K562 (cell line): ENCODE measurements at regions not wholly inside any gene's neighbourhood (a gene's known extent, or its start where the extent isn't known, plus 50 kb on each side); places are given as distances from the start of the nearest gene placed in this dataset.

ENCODE experiments used
- ATAC-seq: fragments of 200-7000 bp; cut with Tn5 transposase; 3 replicates; pipeline ENCODE4 v1.9.1; 2020; ENCODE audit warnings: moderate library complexity
- BruUV-seq: library from RNA; stranded (reverse); fragments of 400-500 nt; replicated peaks from 2 replicates; lab custom pipeline; 2021; lab: Mats Ljungman, UMichigan
- CTCF ChIA-PET: fragments of 300-600 bp; formaldehyde crosslinking; extraction: SDS; loops from one replicate; lab custom pipeline; 2021; ENCODE audit warnings: low intra/inter-chr PET ratio; lab: Yijun Ruan, JAX
- POLR2A ChIA-PET: fragments of 300-600, 350-650 bp; sonication (Branson Sonifier 250); formaldehyde crosslinking; extraction: SDS; loops from one replicate; lab custom pipeline; 2021; ENCODE audit warnings: antibody characterized with exemption, inconsistent platforms; lab: Yijun Ruan, JAX
- DNase-seq, 4 experiments: peaks; one replicate each; pipeline versions ENCODE4 v3.0.0 to v3.0.0-alpha.2; 2011 to 2018; ENCODE audit warnings: low spot score in 3 of 4, mixed read lengths in 3 of 4; ENCODE audit errors: extremely low read depth in 1 of 4
- FAIRE-seq: peaks from 2 replicates; lab custom pipeline; 2011; peaks lifted over from hg19 to GRCh38; lab: Jason Lieb, UNC
- H2AFZ ChIP-seq: 2 replicates; pipeline ENCODE4 v1.6.0; 2011; ENCODE audit warnings: low read depth, low read length, control low read depth, inconsistent platforms
- H3K27ac ChIP-seq: fragments of 200-600 bp; 3 replicates; pipeline ENCODE4 v1.8.0; 2011; ENCODE audit warnings: low read depth, mild to moderate bottlenecking, control low read depth, inconsistent platforms, low read length, moderate library complexity, mixed read lengths; ENCODE audit errors: extremely low read depth
- H3K27me3 ChIP-seq, 2 experiments: fragments of 300-600 bp in 1 of 2; 2 replicates in 1 of 2; 3 replicates in 1 of 2; pipeline versions ENCODE4 v1.6.0 to v1.8.0; 2011; ENCODE audit warnings: inconsistent platforms in 2 of 2, low read length in 2 of 2, mild to moderate bottlenecking in 1 of 2, mixed read lengths in 1 of 2, moderate library complexity in 1 of 2; ENCODE audit not compliant: control insufficient read depth in 2 of 2, insufficient read depth in 2 of 2
- H3K36me3 ChIP-seq: fragments of 300-600 bp; 3 replicates; pipeline ENCODE4 v1.8.0; 2011; ENCODE audit warnings: mild to moderate bottlenecking, low read length, inconsistent platforms; ENCODE audit not compliant: control insufficient read depth, insufficient read depth
- H3K4me1 ChIP-seq, 2 experiments: fragments of 200-600 bp in 1 of 2; replicated peaks in 1 of 2; 2 replicates in 1 of 2; 3 replicates in 1 of 2; pipeline versions ENCODE4 v1.5.1 to v1.8.0; 2011; ENCODE audit warnings: inconsistent platforms in 2 of 2, low read length in 2 of 2, mild to moderate bottlenecking in 1 of 2, mixed read lengths in 1 of 2, moderate library complexity in 1 of 2; ENCODE audit not compliant: control insufficient read depth in 2 of 2, insufficient read depth in 2 of 2
- H3K4me2 ChIP-seq: 2 replicates; pipeline ENCODE4 v1.6.1; 2011; ENCODE audit warnings: low read length, control low read depth, inconsistent platforms, mixed read lengths; ENCODE audit not compliant: insufficient read depth
- H3K4me3 ChIP-seq: fragments of 200-600 bp; sonication (generic), shearing (Covaris generic); 2 replicates; pipeline ENCODE4 v1.5.1; 2016; ENCODE audit warnings: control low read depth, inconsistent platforms
- H3K79me2 ChIP-seq: fragments of 200-600 bp; 3 replicates; pipeline ENCODE4 v1.8.0; 2011; ENCODE audit warnings: low read length, inconsistent platforms; ENCODE audit not compliant: control insufficient read depth, insufficient read depth
- H3K9ac ChIP-seq, 2 experiments: 2 replicates each; pipeline versions ENCODE4 v1.6.0 to v1.6.1; 2011; ENCODE audit warnings: low read depth in 2 of 2, low read length in 2 of 2, control low read depth in 1 of 2, inconsistent platforms in 1 of 2, mild to moderate bottlenecking in 1 of 2, mixed read lengths in 1 of 2; ENCODE audit not compliant: insufficient read depth in 1 of 2
- H3K9me1 ChIP-seq: one replicate; pipeline ENCODE4 v1.6.0; 2011; ENCODE audit warnings: inconsistent platforms, mild to moderate bottlenecking, low read length, moderate library complexity; ENCODE audit not compliant: control insufficient read depth, insufficient read depth
- H3K9me3 ChIP-seq: replicated peaks from 2 replicates; pipeline ENCODE4 v1.5.1; 2011; ENCODE audit warnings: low read depth, low read length, inconsistent platforms; ENCODE audit not compliant: control insufficient read depth, insufficient read depth
- H4K20me1 ChIP-seq: replicated peaks from 2 replicates; pipeline ENCODE4 v1.6.1; 2011; ENCODE audit warnings: low read length, inconsistent platforms, mixed read lengths; ENCODE audit not compliant: control insufficient read depth, insufficient read depth
- HCFC1 ChIP-seq: IDR thresholded peaks from 2 replicates; pipeline ENCODE4 v1.6.1; 2012; ENCODE audit warnings: low read depth, low read length, improper control_type of control experiment
- KLF13 ChIP-seq: fragments of 450-650 bp; IDR thresholded peaks from 2 replicates; pipeline ENCODE4 v1.6.1; 2016; ENCODE audit warnings: missing genetic modification characterization, low read depth, mild to moderate bottlenecking, missing compliant biosample characterization, moderate library complexity, borderline replicate concordance
- KLF6 ChIP-seq: fragments of 250-450 bp; sonication (Bioruptor Pico); IDR thresholded peaks from 2 replicates; pipeline ENCODE4 v1.4.0; 2020; ENCODE audit warnings: mild to moderate bottlenecking, moderate library complexity, borderline replicate concordance
- NFATC3 ChIP-seq: fragments of 450-650 bp; IDR thresholded peaks from 2 replicates; pipeline ENCODE4 v1.6.1; 2017; ENCODE audit warnings: mild to moderate bottlenecking
- NR2C2 ChIP-seq, 2 experiments: fragments of 200-800 bp in 1 of 2; sonication (Bioruptor generic) in 1 of 2; sonication (generic) in 1 of 2; formaldehyde crosslinking in 1 of 2; IDR thresholded peaks; 2 replicates each; pipeline versions ENCODE4 v1.6.1 to v1.8.0; 2016 to 2022; ENCODE audit warnings: mild to moderate bottlenecking in 1 of 2, missing compliant biosample characterization in 1 of 2, missing genetic modification characterization in 1 of 2, missing genetic modification reagents in 1 of 2
- RNF2 ChIP-seq: sonication (generic); IDR thresholded peaks from 2 replicates; pipeline ENCODE4 v1.6.1; 2016
- TAF15 ChIP-seq: fragments of 200-400 bp; formaldehyde crosslinking; IDR thresholded peaks from 2 replicates; pipeline ENCODE4 v1.6.1; 2017; ENCODE audit warnings: mild to moderate bottlenecking, low read depth, low read length, moderate library complexity
- ZEB2 ChIP-seq: fragments of 450-650 bp; IDR thresholded peaks from 2 replicates; pipeline ENCODE4 v1.6.1; 2016
- ZNF436 ChIP-seq: fragments of 250-450, 450-650 bp; sonication (Bioruptor Pico); formaldehyde crosslinking; IDR thresholded peaks from 2 replicates; pipeline ENCODE4 v1.7.0; 2020; ENCODE audit warnings: mild to moderate bottlenecking
- ZNF589 ChIP-seq: fragments of 200-800 bp; sonication (Bioruptor generic); IDR thresholded peaks from 2 replicates; pipeline ENCODE4 v1.6.1; 2016; ENCODE audit warnings: low read depth, missing genetic modification characterization, missing compliant biosample characterization
- WGBS: fragments of 100-300 bp; shearing (Covaris generic); methylation state at CpG from one replicate; pipeline ENCODE4 v1.1.6; 2016; ENCODE audit warnings: low coverage, mixed read lengths; ENCODE audit not compliant: insufficient coverage; ENCODE audit errors: missing lambda C conversion rate; 5-methylcytosine and 5-hydroxymethylcytosine counted together
- in situ Hi-C: fragments of 300-500 bp; cut with MboI; formaldehyde crosslinking; loops from 4 replicates; pipeline ENCODE4 v1.15.0; 2018; ENCODE audit warnings: inconsistent platforms, mixed read lengths
- intact Hi-C: fragments of 100-400 bp; cut with micrococcal nuclease; formaldehyde crosslinking; loops from 2 replicates; pipeline ENCODE4 v1.14.2; 2022
- TF ChIP-seq, protein P1 (sequence below): fragments of 250-450 bp; sonication (Bioruptor Pico); IDR thresholded peaks from 2 replicates; pipeline ENCODE4 v1.4.0; 2020
- TF ChIP-seq, protein P2 (sequence below): fragments of 450-650 bp; IDR thresholded peaks from 2 replicates; pipeline ENCODE4 v1.6.1; 2014; ENCODE audit warnings: low read depth, mild to moderate bottlenecking, moderate library complexity, borderline replicate concordance
- TF ChIP-seq, protein P3 (sequence below): fragments of 450-650 bp; IDR thresholded peaks from 2 replicates; pipeline ENCODE4 v1.6.1; 2016; ENCODE audit warnings: borderline replicate concordance

DNA sequence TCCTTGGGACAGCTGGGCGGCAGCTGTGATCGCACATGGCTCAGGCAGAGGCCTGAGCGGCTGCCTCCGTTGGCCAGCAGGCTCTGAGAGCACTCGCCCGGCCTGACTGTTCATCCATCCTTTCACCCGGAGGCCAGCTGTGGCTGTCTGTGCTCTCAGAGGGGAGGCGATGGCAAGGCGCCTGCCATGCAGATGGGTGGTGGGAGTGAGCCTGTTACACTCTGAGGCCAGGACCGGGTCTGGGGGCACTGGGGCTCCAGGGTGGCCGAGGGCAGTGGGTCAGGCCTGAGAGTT, 292.3 kb downstream of the TMEM121 start:
- intact Hi-C loops (no loop called here), in situ Hi-C loops (no loop called here)
- Histone ChIP-seq H3K36me3 (no peaks in the 10 kb centered on the region), H3K9me3 (no peaks in the 10 kb centered on the region), H4K20me1 (no peaks in the 10 kb centered on the region), H3K4me3 (no peak overlapping the region), H3K4me2 (no peak overlapping the region), H3K79me2 (no peaks in the 10 kb centered on the region), H3K27me3 (no peaks in the 10 kb centered on the region; a peak in 1 of 5 replicates), H3K9me1 (no peaks in the 10 kb centered on the region), H3K9ac (no peak overlapping the region), H2AFZ (no peak overlapping the region), H3K4me1 (no peaks in the 10 kb centered on the region), H3K27ac (no peak overlapping the region)
- DNase-seq (no peak), FAIRE-seq (no peak), ATAC-seq (no peak)
- no TSS peak for BruUV-seq
- ChIA-PET CTCF (no interaction called here), POLR2A (interaction anchor here (1.4 kb wide), 1 partner anchor 12 kb away, joined by 5 read pairs; no protein-coding TSS in a partner anchor)
- WGBS: 0% methylated on average over 9 of the region's 11 CpGs
- no peak for TF ChIP-seq KLF6 (CRISPR knock-in tag)
- TF ChIP-seq, protein P1, sequence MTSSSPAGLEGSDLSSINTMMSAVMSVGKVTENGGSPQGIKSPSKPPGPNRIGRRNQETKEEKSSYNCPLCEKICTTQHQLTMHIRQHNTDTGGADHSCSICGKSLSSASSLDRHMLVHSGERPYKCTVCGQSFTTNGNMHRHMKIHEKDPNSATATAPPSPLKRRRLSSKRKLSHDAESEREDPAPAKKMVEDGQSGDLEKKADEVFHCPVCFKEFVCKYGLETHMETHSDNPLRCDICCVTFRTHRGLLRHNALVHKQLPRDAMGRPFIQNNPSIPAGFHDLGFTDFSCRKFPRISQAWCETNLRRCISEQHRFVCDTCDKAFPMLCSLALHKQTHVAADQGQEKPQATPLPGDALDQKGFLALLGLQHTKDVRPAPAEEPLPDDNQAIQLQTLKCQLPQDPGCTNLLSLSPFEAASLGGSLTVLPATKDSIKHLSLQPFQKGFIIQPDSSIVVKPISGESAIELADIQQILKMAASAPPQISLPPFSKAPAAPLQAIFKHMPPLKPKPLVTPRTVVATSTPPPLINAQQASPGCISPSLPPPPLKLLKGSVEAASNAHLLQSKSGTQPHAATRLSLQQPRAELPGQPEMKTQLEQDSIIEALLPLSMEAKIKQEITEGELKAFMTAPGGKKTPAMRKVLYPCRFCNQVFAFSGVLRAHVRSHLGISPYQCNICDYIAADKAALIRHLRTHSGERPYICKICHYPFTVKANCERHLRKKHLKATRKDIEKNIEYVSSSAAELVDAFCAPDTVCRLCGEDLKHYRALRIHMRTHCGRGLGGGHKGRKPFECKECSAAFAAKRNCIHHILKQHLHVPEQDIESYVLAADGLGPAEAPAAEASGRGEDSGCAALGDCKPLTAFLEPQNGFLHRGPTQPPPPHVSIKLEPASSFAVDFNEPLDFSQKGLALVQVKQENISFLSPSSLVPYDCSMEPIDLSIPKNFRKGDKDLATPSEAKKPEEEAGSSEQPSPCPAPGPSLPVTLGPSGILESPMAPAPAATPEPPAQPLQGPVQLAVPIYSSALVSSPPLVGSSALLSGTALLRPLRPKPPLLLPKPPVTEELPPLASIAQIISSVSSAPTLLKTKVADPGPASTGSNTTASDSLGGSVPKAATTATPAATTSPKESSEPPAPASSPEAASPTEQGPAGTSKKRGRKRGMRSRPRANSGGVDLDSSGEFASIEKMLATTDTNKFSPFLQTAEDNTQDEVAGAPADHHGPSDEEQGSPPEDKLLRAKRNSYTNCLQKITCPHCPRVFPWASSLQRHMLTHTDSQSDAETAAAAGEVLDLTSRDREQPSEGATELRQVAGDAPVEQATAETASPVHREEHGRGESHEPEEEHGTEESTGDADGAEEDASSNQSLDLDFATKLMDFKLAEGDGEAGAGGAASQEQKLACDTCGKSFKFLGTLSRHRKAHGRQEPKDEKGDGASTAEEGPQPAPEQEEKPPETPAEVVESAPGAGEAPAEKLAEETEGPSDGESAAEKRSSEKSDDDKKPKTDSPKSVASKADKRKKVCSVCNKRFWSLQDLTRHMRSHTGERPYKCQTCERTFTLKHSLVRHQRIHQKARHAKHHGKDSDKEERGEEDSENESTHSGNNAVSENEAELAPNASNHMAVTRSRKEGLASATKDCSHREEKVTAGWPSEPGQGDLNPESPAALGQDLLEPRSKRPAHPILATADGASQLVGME (CRISPR knock-in tag): no peak
- TF ChIP-seq, protein P2, sequence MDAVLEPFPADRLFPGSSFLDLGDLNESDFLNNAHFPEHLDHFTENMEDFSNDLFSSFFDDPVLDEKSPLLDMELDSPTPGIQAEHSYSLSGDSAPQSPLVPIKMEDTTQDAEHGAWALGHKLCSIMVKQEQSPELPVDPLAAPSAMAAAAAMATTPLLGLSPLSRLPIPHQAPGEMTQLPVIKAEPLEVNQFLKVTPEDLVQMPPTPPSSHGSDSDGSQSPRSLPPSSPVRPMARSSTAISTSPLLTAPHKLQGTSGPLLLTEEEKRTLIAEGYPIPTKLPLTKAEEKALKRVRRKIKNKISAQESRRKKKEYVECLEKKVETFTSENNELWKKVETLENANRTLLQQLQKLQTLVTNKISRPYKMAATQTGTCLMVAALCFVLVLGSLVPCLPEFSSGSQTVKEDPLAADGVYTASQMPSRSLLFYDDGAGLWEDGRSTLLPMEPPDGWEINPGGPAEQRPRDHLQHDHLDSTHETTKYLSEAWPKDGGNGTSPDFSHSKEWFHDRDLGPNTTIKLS: no peak
- TF ChIP-seq NR2C2 (CRISPR knock-in tag; IDR thresholded peaks at IDR 0.05): no peak
- no peak for TF ChIP-seq NR2C2 (tag; IDR thresholded peaks at IDR 0.05)
- TF ChIP-seq KLF13 (tag): no peak
- TF ChIP-seq ZEB2: no peak
- TF ChIP-seq HCFC1: no peak
- no peak for TF ChIP-seq NFATC3
- TF ChIP-seq RNF2: no peak
- TF ChIP-seq ZNF436 (CRISPR knock-in tag): no peak
- no peak for TF ChIP-seq TAF15
- TF ChIP-seq, protein P3, sequence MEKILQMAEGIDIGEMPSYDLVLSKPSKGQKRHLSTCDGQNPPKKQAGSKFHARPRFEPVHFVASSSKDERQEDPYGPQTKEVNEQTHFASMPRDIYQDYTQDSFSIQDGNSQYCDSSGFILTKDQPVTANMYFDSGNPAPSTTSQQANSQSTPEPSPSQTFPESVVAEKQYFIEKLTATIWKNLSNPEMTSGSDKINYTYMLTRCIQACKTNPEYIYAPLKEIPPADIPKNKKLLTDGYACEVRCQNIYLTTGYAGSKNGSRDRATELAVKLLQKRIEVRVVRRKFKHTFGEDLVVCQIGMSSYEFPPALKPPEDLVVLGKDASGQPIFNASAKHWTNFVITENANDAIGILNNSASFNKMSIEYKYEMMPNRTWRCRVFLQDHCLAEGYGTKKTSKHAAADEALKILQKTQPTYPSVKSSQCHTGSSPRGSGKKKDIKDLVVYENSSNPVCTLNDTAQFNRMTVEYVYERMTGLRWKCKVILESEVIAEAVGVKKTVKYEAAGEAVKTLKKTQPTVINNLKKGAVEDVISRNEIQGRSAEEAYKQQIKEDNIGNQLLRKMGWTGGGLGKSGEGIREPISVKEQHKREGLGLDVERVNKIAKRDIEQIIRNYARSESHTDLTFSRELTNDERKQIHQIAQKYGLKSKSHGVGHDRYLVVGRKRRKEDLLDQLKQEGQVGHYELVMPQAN: no peak
- no peak for TF ChIP-seq ZNF589 (CRISPR knock-in tag)
